NB4 (cell line): ENCODE measurements at regions not wholly inside any gene's neighbourhood (a gene's known extent, or its start where the extent isn't known, plus 50 kb on each side); places are given as distances from the start of the nearest gene placed in this dataset.

Experiments
- DNase-seq: peaks from one replicate; pipeline ENCODE4 v3.0.0; 2010; ENCODE audit warnings: low read depth
- H3K4me3 ChIP-seq: one replicate; pipeline ENCODE4 v1.5.1; 2011; ENCODE audit warnings: mild to moderate bottlenecking, low read depth, low read length, moderate library complexity
- CTCF ChIP-seq: IDR thresholded peaks from one replicate; pipeline ENCODE4 v1.5.1; 2012; ENCODE audit warnings: low read depth, low read length
- MAX ChIP-seq: IDR thresholded peaks from 2 replicates; pipeline ENCODE4 v1.6.1; 2011; ENCODE audit warnings: low read depth, low read length
- MYC ChIP-seq: IDR thresholded peaks from 2 replicates; pipeline ENCODE4 v1.6.1; 2011; ENCODE audit warnings: low read depth, low read length
- POLR2A ChIP-seq: IDR thresholded peaks from 2 replicates; pipeline ENCODE4 v1.6.1; 2011; ENCODE audit warnings: mild to moderate bottlenecking; ENCODE audit not compliant: insufficient read length; ENCODE audit errors: extremely low read depth

GRCh38 chr6:132003516-132004178, 52.5 kb upstream of the CCN2 start:
- TF ChIP-seq MAX = no peak
- TF ChIP-seq MYC = no peak
- no peak for TF ChIP-seq CTCF
- no peak for TF ChIP-seq POLR2A
- H3K4me3 ChIP-seq = no peak overlapping the region
- DNase-seq = no peak
